A549 (cell line): ENCODE measurements at regions not wholly inside any gene's neighbourhood (a gene's known extent, or its start where the extent isn't known, plus 50 kb on each side); places are given as distances from the start of the nearest gene placed in this dataset.

Source experiments
- ATAC-seq, 2 experiments: fragments of 200-7000 bp in 1 of 2; fragments of >200 bp in 1 of 2; cut with Nextera tagmentation in 1 of 2; cut with Tn5 transposase in 1 of 2; 3 replicates each; pipeline versions ENCODE4 v1.8.0 to v1.9.1; 2018 to 2020; ENCODE audit warnings: mild to moderate bottlenecking in 1 of 2, moderate library complexity in 1 of 2
- CTCF ChIA-PET: fragments of 300-600 bp; sonication (Branson Sonifier 250); formaldehyde crosslinking; extraction: SDS; loops from one replicate; lab custom pipeline; 2021; ENCODE audit warnings: antibody characterized with exemption, inconsistent platforms; lab: Yijun Ruan, JAX
- POLR2A ChIA-PET: fragments of 350-600 bp; formaldehyde crosslinking; extraction: SDS; loops from one replicate; lab custom pipeline; 2021; ENCODE audit warnings: antibody characterized with exemption, inconsistent platforms; lab: Yijun Ruan, JAX
- DNase-seq, 2 experiments: peaks; one replicate each; pipeline versions ENCODE4 v3.0.0 to v3.0.0-alpha.2; 2011 to 2016; ENCODE audit warnings: low read depth in 1 of 2, low spot score in 1 of 2
- FAIRE-seq: peaks from 2 replicates; lab custom pipeline; 2011; peaks lifted over from hg19 to GRCh38; lab: Jason Lieb, UNC
- H3K27ac ChIP-seq, 2 experiments: fragments of >200 bp; sonication (Bioruptor Twin); formaldehyde crosslinking; 3 replicates each; pipeline ENCODE4 v1.5.1; 2016 to 2017
- H3K4me1 ChIP-seq: fragments of >200 bp; sonication (Bioruptor Twin); formaldehyde crosslinking; 3 replicates; pipeline ENCODE4 v1.6.1; 2016
- H3K4me2 ChIP-seq: fragments of >200 bp; sonication (Bioruptor Twin); formaldehyde crosslinking; 3 replicates; pipeline ENCODE4 v1.6.1; 2016
- H3K4me3 ChIP-seq: fragments of >200 bp; sonication (Bioruptor Twin); formaldehyde crosslinking; 3 replicates; pipeline ENCODE4 v1.5.1; 2016
- H3K9me3 ChIP-seq: fragments of >200 bp; sonication (Bioruptor Twin); formaldehyde crosslinking; 3 replicates; pipeline ENCODE4 v1.6.1; 2016
- BHLHE40 ChIP-seq: IDR thresholded peaks from 2 replicates; pipeline ENCODE4 v1.6.1; 2012; ENCODE audit warnings: low read depth, low read length, inconsistent platforms
- CBX8 ChIP-seq: fragments of 200-600 bp; sonication (generic); IDR thresholded peaks from 2 replicates; pipeline ENCODE4 v1.6.1; 2016
- CHD4 ChIP-seq: fragments of 200-600 bp; sonication (generic); IDR thresholded peaks from 2 replicates; pipeline ENCODE4 v1.6.1; 2016; ENCODE audit warnings: antibody characterized with exemption, mild to moderate bottlenecking, borderline replicate concordance
- EHF ChIP-seq: fragments of 250-450 bp; sonication (Bioruptor Pico); IDR thresholded peaks from 2 replicates; pipeline ENCODE4 v1.5.0; 2020; ENCODE audit warnings: mild to moderate bottlenecking
- EHMT2 ChIP-seq: fragments of 200-600 bp; sonication (generic); IDR thresholded peaks from 2 replicates; pipeline ENCODE4 v1.6.1; 2016; ENCODE audit warnings: antibody characterized with exemption, low read depth, mild to moderate bottlenecking, moderate library complexity
- EP300 ChIP-seq, 2 experiments: fragments of >200 bp; sonication (Bioruptor Twin); formaldehyde crosslinking; IDR thresholded peaks; 2 replicates in 1 of 2; 3 replicates in 1 of 2; pipeline ENCODE4 v1.6.1; 2016 to 2017
- ESRRA ChIP-seq: fragments of 150-350 bp; IDR thresholded peaks from 2 replicates; pipeline ENCODE4 v1.6.1; 2014; ENCODE audit warnings: mild to moderate bottlenecking, low read length, borderline replicate concordance
- FOSB ChIP-seq: fragments of 250-450 bp; sonication (Bioruptor Pico); IDR thresholded peaks from 2 replicates; pipeline ENCODE4 v1.5.0; 2020; ENCODE audit warnings: mild to moderate bottlenecking, moderate library complexity
- FOSL2 ChIP-seq, 2 experiments: fragments of 450-650 bp in 1 of 2; fragments of >200 bp in 1 of 2; sonication (Bioruptor Twin) in 1 of 2; formaldehyde crosslinking; IDR thresholded peaks; 2 replicates each; pipeline versions ENCODE4 v1.5.0 to v1.6.1; 2016 to 2020; ENCODE audit warnings: mild to moderate bottlenecking in 1 of 2, moderate library complexity in 1 of 2
- FOXS1 ChIP-seq: fragments of 250-450 bp; sonication (Bioruptor Pico); IDR thresholded peaks from 2 replicates; pipeline ENCODE4 v1.5.0; 2020; ENCODE audit warnings: mild to moderate bottlenecking, moderate library complexity
- GATA3 ChIP-seq: IDR thresholded peaks from 2 replicates; pipeline ENCODE4 v1.6.1; 2012; ENCODE audit warnings: borderline replicate concordance
- KDM1A ChIP-seq: fragments of 200-600 bp; sonication (generic); IDR thresholded peaks from 2 replicates; pipeline ENCODE4 v1.6.1; 2016; ENCODE audit warnings: low read depth, mild to moderate bottlenecking
- KDM5A ChIP-seq: fragments of 200-600 bp; sonication (generic); IDR thresholded peaks from 2 replicates; pipeline ENCODE4 v1.6.1; 2016; ENCODE audit warnings: antibody characterized with exemption, mild to moderate bottlenecking
- MAFK ChIP-seq: fragments of 450-650 bp; IDR thresholded peaks from 2 replicates; pipeline ENCODE4 v1.6.1; 2014; ENCODE audit not compliant: partially characterized antibody
- NPAS2 ChIP-seq: fragments of 250-450 bp; sonication (Bioruptor Pico); IDR thresholded peaks from 2 replicates; pipeline ENCODE4 v1.8.0; 2022; ENCODE audit warnings: mild to moderate bottlenecking, moderate library complexity, borderline replicate concordance
- POLR2AphosphoS2 ChIP-seq: conservative IDR thresholded peaks from 2 replicates; pipeline ENCODE4 v1.6.1; 2012; ENCODE audit warnings: low read length, improper control_type of control experiment, inconsistent platforms
- RARB ChIP-seq: fragments of 250-450 bp; sonication (Bioruptor Pico); IDR thresholded peaks from 2 replicates; pipeline ENCODE4 v1.8.0; 2021; ENCODE audit warnings: mild to moderate bottlenecking, moderate library complexity
- RCOR1 ChIP-seq: fragments of 150-350 bp; IDR thresholded peaks from 2 replicates; pipeline ENCODE4 v1.6.1; 2014; ENCODE audit warnings: antibody characterized with exemption, low read length, low read depth
- RFX5 ChIP-seq: fragments of 450-650 bp; IDR thresholded peaks from 2 replicates; pipeline ENCODE4 v1.7.1; 2014; ENCODE audit warnings: antibody characterized with exemption, mild to moderate bottlenecking, moderate library complexity
- SMC3 ChIP-seq: fragments of >200 bp; sonication (Bioruptor Twin); formaldehyde crosslinking; IDR thresholded peaks from 3 replicates; pipeline ENCODE4 v1.6.1; 2018; ENCODE audit warnings: inconsistent platforms
- SREBF2 ChIP-seq: fragments of 450-650 bp; IDR thresholded peaks from 2 replicates; pipeline ENCODE4 v1.6.1; 2014; ENCODE audit warnings: mild to moderate bottlenecking, moderate library complexity
- ZSCAN20 ChIP-seq: fragments of 250-450 bp; sonication (Bioruptor Pico); IDR thresholded peaks from 2 replicates; pipeline ENCODE4 v1.8.0; 2022; ENCODE audit warnings: mild to moderate bottlenecking, moderate library complexity
- WGBS: methylation state at CpG from one replicate; pipeline ENCODE4 v1.1.6; 2017; ENCODE audit errors: missing lambda C conversion rate; 5-methylcytosine and 5-hydroxymethylcytosine counted together
- TF ChIP-seq, protein P1 (sequence below): fragments of >200 bp; sonication (Bioruptor Twin); formaldehyde crosslinking; IDR thresholded peaks from 3 replicates; pipeline ENCODE4 v1.6.1; 2016
- TF ChIP-seq, protein P2 (sequence below): IDR thresholded peaks from 2 replicates; pipeline ENCODE4 v1.6.1; 2012; ENCODE audit warnings: low read depth, borderline replicate concordance
- TF ChIP-seq, protein P3 (sequence below): fragments of >200 bp; sonication (Bioruptor Twin); formaldehyde crosslinking; IDR thresholded peaks from 3 replicates; pipeline ENCODE4 v1.5.1; 2016
- TF ChIP-seq, protein P4 (sequence below): IDR thresholded peaks from 2 replicates; pipeline ENCODE4 v1.6.1; 2012
- TF ChIP-seq, protein P5 (sequence below): fragments of 450-650 bp; IDR thresholded peaks from 2 replicates; pipeline ENCODE4 v1.6.1; 2014; ENCODE audit warnings: antibody characterized with exemption

DNA sequence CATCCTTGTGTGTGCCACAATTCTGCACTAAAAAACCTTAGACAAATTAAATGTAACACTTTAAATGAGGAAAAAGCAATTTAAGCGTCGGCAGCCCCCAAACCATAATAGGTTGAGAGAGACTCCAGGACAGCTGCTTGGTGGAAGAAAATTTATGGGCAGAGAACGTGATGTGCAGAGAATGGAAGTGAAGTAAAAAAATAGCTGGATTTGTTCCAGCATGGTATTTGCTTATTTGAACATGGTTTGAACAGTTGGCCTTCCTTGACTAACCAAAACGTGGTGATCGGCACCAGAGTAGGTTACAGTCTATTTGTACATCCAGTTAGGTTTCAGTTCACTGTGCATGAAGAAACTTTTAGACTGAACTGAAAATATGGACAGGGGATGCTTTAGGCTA is 343.0 kb upstream of the CPEB2 start:
- FAIRE-seq (no peak), DNase-seq (no peak), ATAC-seq (no peak)
- no peaks in the 10 kb centered on the region for H3K9me3 ChIP-seq
- no peak overlapping the region for H3K4me3 ChIP-seq
- CTCF ChIA-PET: interaction anchor here (0.9 kb wide), 1 partner anchor 52 kb away, joined by 3 read pairs; no protein-coding TSS in a partner anchor
- no peaks in the 10 kb centered on the region for H3K4me1 ChIP-seq
- no peak for TF ChIP-seq FOXS1
- TF ChIP-seq FOSL2 (IDR thresholded peaks at IDR 0.05): no peak
- TF ChIP-seq FOSL2 (CRISPR knock-in tag; IDR thresholded peaks at IDR 0.05): no peak
- TF ChIP-seq, protein P1, sequence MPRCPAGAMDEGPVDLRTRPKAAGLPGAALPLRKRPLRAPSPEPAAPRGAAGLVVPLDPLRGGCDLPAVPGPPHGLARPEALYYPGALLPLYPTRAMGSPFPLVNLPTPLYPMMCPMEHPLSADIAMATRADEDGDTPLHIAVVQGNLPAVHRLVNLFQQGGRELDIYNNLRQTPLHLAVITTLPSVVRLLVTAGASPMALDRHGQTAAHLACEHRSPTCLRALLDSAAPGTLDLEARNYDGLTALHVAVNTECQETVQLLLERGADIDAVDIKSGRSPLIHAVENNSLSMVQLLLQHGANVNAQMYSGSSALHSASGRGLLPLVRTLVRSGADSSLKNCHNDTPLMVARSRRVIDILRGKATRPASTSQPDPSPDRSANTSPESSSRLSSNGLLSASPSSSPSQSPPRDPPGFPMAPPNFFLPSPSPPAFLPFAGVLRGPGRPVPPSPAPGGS: no peak
- no peak for TF ChIP-seq POLR2AphosphoS2
- no peak overlapping the region for H3K4me2 ChIP-seq
- 60% methylated on average over 5 of the region's 5 CpGs for whole genome bisulfite sequencing
- no peak overlapping the region for H3K27ac ChIP-seq
- POLR2A ChIA-PET: no interaction called here

DNA sequence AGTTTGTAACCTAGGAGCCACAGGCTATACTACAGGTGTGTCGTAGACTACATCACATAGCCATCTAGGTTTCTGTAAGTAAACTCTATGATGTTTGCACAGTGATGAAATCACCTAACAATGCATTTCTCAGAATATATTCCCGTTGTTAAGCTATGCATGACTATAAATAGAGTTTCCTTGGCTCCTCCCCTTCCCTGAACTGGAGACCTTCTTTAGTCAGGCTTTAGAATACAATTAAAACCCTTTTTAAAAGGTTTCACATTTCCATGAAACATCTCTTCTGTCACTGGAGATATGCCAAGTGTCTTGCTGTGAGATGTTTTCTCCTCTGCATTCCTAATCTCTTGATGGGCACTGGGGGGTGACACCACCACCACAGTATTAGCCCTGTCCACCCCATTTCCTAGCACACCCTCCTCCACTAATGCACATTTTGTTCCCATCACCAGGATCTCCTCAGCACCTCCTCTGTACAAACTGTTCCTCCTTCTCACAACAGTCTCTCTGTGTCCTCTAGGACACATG is 334.6 kb upstream of the CPEB2 start:
- Histone ChIP-seq H3K9me3 (peaks cover 9% of the 10 kb centered on the region; the same call in 1 of the 3 replicates), H3K4me1 (peaks cover 11% of the 10 kb centered on the region), H3K27ac (peak overlapping the region; percentile 38 to 49; a peak in 2 of 6 replicates), H3K4me3 (no peak overlapping the region), H3K4me2 (peak overlapping the region; percentile 37)
- TF ChIP-seq RFX5 (no peak), MAFK (no peak), ESRRA (no peak), FOSB (CRISPR knock-in tag) (no peak), BHLHE40 (no peak), RARB (no peak), RCOR1 (no peak), EP300 (IDR thresholded peaks at IDR 0.05) (no peak), SMC3 (no peak), KDM1A (no peak)
- TF ChIP-seq, protein P2, sequence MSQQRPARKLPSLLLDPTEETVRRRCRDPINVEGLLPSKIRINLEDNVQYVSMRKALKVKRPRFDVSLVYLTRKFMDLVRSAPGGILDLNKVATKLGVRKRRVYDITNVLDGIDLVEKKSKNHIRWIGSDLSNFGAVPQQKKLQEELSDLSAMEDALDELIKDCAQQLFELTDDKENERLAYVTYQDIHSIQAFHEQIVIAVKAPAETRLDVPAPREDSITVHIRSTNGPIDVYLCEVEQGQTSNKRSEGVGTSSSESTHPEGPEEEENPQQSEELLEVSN: no peak
- TF ChIP-seq, protein P3, sequence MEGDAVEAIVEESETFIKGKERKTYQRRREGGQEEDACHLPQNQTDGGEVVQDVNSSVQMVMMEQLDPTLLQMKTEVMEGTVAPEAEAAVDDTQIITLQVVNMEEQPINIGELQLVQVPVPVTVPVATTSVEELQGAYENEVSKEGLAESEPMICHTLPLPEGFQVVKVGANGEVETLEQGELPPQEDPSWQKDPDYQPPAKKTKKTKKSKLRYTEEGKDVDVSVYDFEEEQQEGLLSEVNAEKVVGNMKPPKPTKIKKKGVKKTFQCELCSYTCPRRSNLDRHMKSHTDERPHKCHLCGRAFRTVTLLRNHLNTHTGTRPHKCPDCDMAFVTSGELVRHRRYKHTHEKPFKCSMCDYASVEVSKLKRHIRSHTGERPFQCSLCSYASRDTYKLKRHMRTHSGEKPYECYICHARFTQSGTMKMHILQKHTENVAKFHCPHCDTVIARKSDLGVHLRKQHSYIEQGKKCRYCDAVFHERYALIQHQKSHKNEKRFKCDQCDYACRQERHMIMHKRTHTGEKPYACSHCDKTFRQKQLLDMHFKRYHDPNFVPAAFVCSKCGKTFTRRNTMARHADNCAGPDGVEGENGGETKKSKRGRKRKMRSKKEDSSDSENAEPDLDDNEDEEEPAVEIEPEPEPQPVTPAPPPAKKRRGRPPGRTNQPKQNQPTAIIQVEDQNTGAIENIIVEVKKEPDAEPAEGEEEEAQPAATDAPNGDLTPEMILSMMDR: no peak
- WGBS: 18% methylated on average over 2 of the region's 2 CpGs
- DNase-seq (peak in 1 of 2 experiments; percentile 35), FAIRE-seq (no peak), ATAC-seq (peak; percentile 50 to 54; a peak in 4 of 6 replicates)
- ChIA-PET POLR2A (no interaction called here), CTCF (no interaction called here)

DNA sequence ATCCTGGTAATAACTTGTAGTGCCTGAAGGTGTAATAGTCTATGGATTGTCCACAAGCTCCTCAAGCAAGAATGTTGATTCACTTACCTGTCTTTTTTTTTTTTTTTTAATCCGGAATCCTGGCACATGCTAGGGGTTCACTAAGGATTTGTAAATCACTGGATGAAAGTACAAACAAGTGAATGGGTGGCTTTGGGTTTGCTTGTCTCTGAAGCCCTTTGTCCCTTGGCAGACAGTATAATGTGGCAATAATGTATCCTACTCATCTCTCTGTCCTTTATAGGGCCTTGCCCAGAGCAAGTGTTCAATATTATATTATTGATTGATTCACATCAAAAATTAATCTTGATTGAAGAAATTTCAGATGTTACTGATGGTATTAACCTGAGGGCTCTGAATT is 334.0 kb upstream of the CPEB2 start:
- no peak overlapping the region for H3K4me3 ChIP-seq
- FAIRE-seq: no peak
- POLR2A ChIA-PET: no interaction called here
- TF ChIP-seq FOXS1: no peak
- TF ChIP-seq, protein P4, sequence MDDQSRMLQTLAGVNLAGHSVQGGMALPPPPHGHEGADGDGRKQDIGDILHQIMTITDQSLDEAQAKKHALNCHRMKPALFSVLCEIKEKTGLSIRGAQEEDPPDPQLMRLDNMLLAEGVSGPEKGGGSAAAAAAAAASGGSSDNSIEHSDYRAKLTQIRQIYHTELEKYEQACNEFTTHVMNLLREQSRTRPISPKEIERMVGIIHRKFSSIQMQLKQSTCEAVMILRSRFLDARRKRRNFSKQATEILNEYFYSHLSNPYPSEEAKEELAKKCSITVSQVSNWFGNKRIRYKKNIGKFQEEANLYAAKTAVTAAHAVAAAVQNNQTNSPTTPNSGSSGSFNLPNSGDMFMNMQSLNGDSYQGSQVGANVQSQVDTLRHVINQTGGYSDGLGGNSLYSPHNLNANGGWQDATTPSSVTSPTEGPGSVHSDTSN: no peak
- TF ChIP-seq RFX5: no peak
- TF ChIP-seq, protein P5, sequence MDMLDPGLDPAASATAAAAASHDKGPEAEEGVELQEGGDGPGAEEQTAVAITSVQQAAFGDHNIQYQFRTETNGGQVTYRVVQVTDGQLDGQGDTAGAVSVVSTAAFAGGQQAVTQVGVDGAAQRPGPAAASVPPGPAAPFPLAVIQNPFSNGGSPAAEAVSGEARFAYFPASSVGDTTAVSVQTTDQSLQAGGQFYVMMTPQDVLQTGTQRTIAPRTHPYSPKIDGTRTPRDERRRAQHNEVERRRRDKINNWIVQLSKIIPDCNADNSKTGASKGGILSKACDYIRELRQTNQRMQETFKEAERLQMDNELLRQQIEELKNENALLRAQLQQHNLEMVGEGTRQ: no peak
- TF ChIP-seq KDM5A: no peak
- no peak for TF ChIP-seq SREBF2
- TF ChIP-seq EHMT2: no peak
- no peak for TF ChIP-seq CHD4
- TF ChIP-seq, protein P2: no peak
- no peak for TF ChIP-seq NPAS2 (CRISPR knock-in tag)
- TF ChIP-seq CBX8: no peak
- TF ChIP-seq EHF (CRISPR knock-in tag): no peak
- TF ChIP-seq GATA3: no peak
- TF ChIP-seq ZSCAN20 (CRISPR knock-in tag): no peak
- TF ChIP-seq, all 56 proteins: peak for 0
- WGBS: 44% methylated on average over 1 of the region's 1 CpG
- Histone ChIP-seq H3K9me3 (peaks cover 13% of the 10 kb centered on the region; the same call in 1 of the 3 replicates), H3K27ac (peak overlapping the region; percentile 38 to 49; a peak in 2 of 6 replicates), H3K4me1 (peaks cover 11% of the 10 kb centered on the region), H3K4me2 (peak overlapping the region; percentile 37; the same call in 1 of the 3 replicates)
- CTCF ChIA-PET: no interaction called here
- DNase-seq (no peak), ATAC-seq (no peak)
